ENCODE measurements at regions not wholly inside any gene's neighbourhood (a gene's known extent, or its start where the extent isn't known, plus 50 kb on each side); places are given as distances from the start of the nearest gene placed in this dataset.

GRCh38 chr3:180181387-180181786 lies 144.7 kb upstream of the PEX5L start:
- no peak overlapping the region for H3K4ac ChIP-seq (ENCODE audit: low read depth, low read length)
- H2AK5ac ChIP-seq (ENCODE audit: low read length) = no peak overlapping the region
- no peak overlapping the region for H2BK12ac ChIP-seq (ENCODE audit: low read length)
- no peak overlapping the region for H4K91ac ChIP-seq (ENCODE audit: low read depth, low read length)
- no peak overlapping the region for H2BK5ac ChIP-seq (ENCODE audit: low read depth, low read length, poor library complexity)
- no peak overlapping the region for H4K8ac ChIP-seq (ENCODE audit: low read depth, low read length)
- no peak overlapping the region for H2BK120ac ChIP-seq (ENCODE audit: insufficient read depth, low read length, poor library complexity)
- no peak overlapping the region for H3K18ac ChIP-seq (ENCODE audit: low read length)
- H3K79me2 ChIP-seq (ENCODE audit: control insufficient read depth, insufficient read depth, low read length, poor library complexity) = no peaks in the 10 kb centered on the region
- no peak overlapping the region for H3K23ac ChIP-seq (ENCODE audit: low read length)
- no peak overlapping the region for H3K4me3 ChIP-seq (ENCODE audit: low read depth, low read length)
- no peak overlapping the region for H3K9ac ChIP-seq (ENCODE audit: low read length)
- no peak overlapping the region for H4K12ac ChIP-seq (ENCODE audit: low read depth, low read length)
- no peaks in the 10 kb centered on the region for H3K79me1 ChIP-seq (ENCODE audit: low read length)
- no peaks in the 10 kb centered on the region for H3K4me1 ChIP-seq (ENCODE audit: control insufficient read depth in 1 of 2, insufficient read depth in 2 of 2, low read length in 2 of 2)
- H3K27ac ChIP-seq (ENCODE audit: low read depth, low read length) = no peak overlapping the region
- no peak for DNase-seq
- no peak overlapping the region for H3K14ac ChIP-seq (ENCODE audit: low read length)
- no peaks in the 10 kb centered on the region for H3K36me3 ChIP-seq (ENCODE audit: control insufficient read depth in 1 of 2, insufficient read depth in 2 of 2, low read length in 2 of 2)
- no peaks in the 10 kb centered on the region for H3K27me3 ChIP-seq (ENCODE audit: insufficient read depth, low read length)
- H3K9me3 ChIP-seq (ENCODE audit: insufficient read depth, low read depth, low read length) = no peaks in the 10 kb centered on the region
- no peak overlapping the region for H3K4me2 ChIP-seq (ENCODE audit: low read length)
- H2AFZ ChIP-seq (ENCODE audit: insufficient read depth, low read length, poor library complexity) = no peak overlapping the region

GRCh38 chr3:180183346-180183745 lies 146.6 kb upstream of the PEX5L start:
- no peaks in the 10 kb centered on the region for H3K36me3 ChIP-seq (ENCODE audit: control insufficient read depth in 1 of 2, insufficient read depth in 2 of 2, low read length in 2 of 2)
- no peak overlapping the region for H3K23ac ChIP-seq (ENCODE audit: low read length)
- H2BK120ac ChIP-seq (ENCODE audit: insufficient read depth, low read length, poor library complexity) = no peak overlapping the region
- no peak overlapping the region for H2AK5ac ChIP-seq (ENCODE audit: low read length)
- H2AFZ ChIP-seq (ENCODE audit: insufficient read depth, low read length, poor library complexity) = no peak overlapping the region
- H4K91ac ChIP-seq (ENCODE audit: low read depth, low read length) = no peak overlapping the region
- no peak overlapping the region for H4K12ac ChIP-seq (ENCODE audit: low read depth, low read length)
- H4K8ac ChIP-seq (ENCODE audit: low read depth, low read length) = no peak overlapping the region
- no peaks in the 10 kb centered on the region for H3K9me3 ChIP-seq (ENCODE audit: insufficient read depth, low read depth, low read length)
- H3K4me3 ChIP-seq (ENCODE audit: low read depth, low read length) = no peak overlapping the region
- no peak overlapping the region for H3K14ac ChIP-seq (ENCODE audit: low read length)
- H3K79me1 ChIP-seq (ENCODE audit: low read length) = no peaks in the 10 kb centered on the region
- DNase-seq = no peak
- no peak overlapping the region for H2BK5ac ChIP-seq (ENCODE audit: low read depth, low read length, poor library complexity)
- H3K18ac ChIP-seq (ENCODE audit: low read length) = no peak overlapping the region
- no CpG with 5 or more reads among the region's 3 CpGs for WGBS (ENCODE audit: extremely low coverage, insufficient coverage, insufficient read length)
- no peak overlapping the region for H2BK12ac ChIP-seq (ENCODE audit: low read length)
- H3K9ac ChIP-seq (ENCODE audit: low read length) = no peak overlapping the region
- H3K4me1 ChIP-seq (ENCODE audit: control insufficient read depth in 1 of 2, insufficient read depth in 2 of 2, low read length in 2 of 2) = no peaks in the 10 kb centered on the region
- no peak overlapping the region for H3K4me2 ChIP-seq (ENCODE audit: low read length)
- no peaks in the 10 kb centered on the region for H3K79me2 ChIP-seq (ENCODE audit: control insufficient read depth, insufficient read depth, low read length, poor library complexity)
- H3K27me3 ChIP-seq (ENCODE audit: insufficient read depth, low read length) = no peaks in the 10 kb centered on the region
- H3K4ac ChIP-seq (ENCODE audit: low read depth, low read length) = no peak overlapping the region
- no peak overlapping the region for H3K27ac ChIP-seq (ENCODE audit: low read depth, low read length)

GRCh38 chr3:180184816-180185215 lies 148.1 kb upstream of the PEX5L start:
- H2BK120ac ChIP-seq (ENCODE audit: insufficient read depth, low read length, poor library complexity) = no peak overlapping the region
- H3K9me3 ChIP-seq (ENCODE audit: insufficient read depth, low read depth, low read length) = no peaks in the 10 kb centered on the region
- no peaks in the 10 kb centered on the region for H3K36me3 ChIP-seq (ENCODE audit: control insufficient read depth in 1 of 2, insufficient read depth in 2 of 2, low read length in 2 of 2)
- H4K12ac ChIP-seq (ENCODE audit: low read depth, low read length) = no peak overlapping the region
- no peak overlapping the region for H3K23ac ChIP-seq (ENCODE audit: low read length)
- H2BK5ac ChIP-seq (ENCODE audit: low read depth, low read length, poor library complexity) = no peak overlapping the region
- no peak overlapping the region for H2BK12ac ChIP-seq (ENCODE audit: low read length)
- H3K18ac ChIP-seq (ENCODE audit: low read length) = no peak overlapping the region
- no peak overlapping the region for H4K8ac ChIP-seq (ENCODE audit: low read depth, low read length)
- H3K79me1 ChIP-seq (ENCODE audit: low read length) = no peaks in the 10 kb centered on the region
- no peak overlapping the region for H3K4ac ChIP-seq (ENCODE audit: low read depth, low read length)
- no peak overlapping the region for H2AFZ ChIP-seq (ENCODE audit: insufficient read depth, low read length, poor library complexity)
- no peak for DNase-seq
- no peak overlapping the region for H3K27ac ChIP-seq (ENCODE audit: low read depth, low read length)
- H3K9ac ChIP-seq (ENCODE audit: low read length) = no peak overlapping the region
- no peak overlapping the region for H3K4me3 ChIP-seq (ENCODE audit: low read depth, low read length)
- no peak overlapping the region for H3K4me2 ChIP-seq (ENCODE audit: low read length)
- H4K91ac ChIP-seq (ENCODE audit: low read depth, low read length) = no peak overlapping the region
- no peaks in the 10 kb centered on the region for H3K4me1 ChIP-seq (ENCODE audit: control insufficient read depth in 1 of 2, insufficient read depth in 2 of 2, low read length in 2 of 2)
- no peaks in the 10 kb centered on the region for H3K27me3 ChIP-seq (ENCODE audit: insufficient read depth, low read length)
- no peaks in the 10 kb centered on the region for H3K79me2 ChIP-seq (ENCODE audit: control insufficient read depth, insufficient read depth, low read length, poor library complexity)
- H3K14ac ChIP-seq (ENCODE audit: low read length) = no peak overlapping the region
- H2AK5ac ChIP-seq (ENCODE audit: low read length) = no peak overlapping the region
- WGBS (ENCODE audit: extremely low coverage, insufficient coverage, insufficient read length) = no CpG with 5 or more reads among the region's 2 CpGs

GRCh38 chr3:180185650-180186049 lies 148.9 kb upstream of the PEX5L start:
- Histone ChIP-seq H2BK5ac (ENCODE audit: low read depth, low read length, poor library complexity) (no peak overlapping the region), H3K36me3 (ENCODE audit: control insufficient read depth in 1 of 2, insufficient read depth in 2 of 2, low read length in 2 of 2) (no peaks in the 10 kb centered on the region), H3K18ac (ENCODE audit: low read length) (no peak overlapping the region), H2BK12ac (ENCODE audit: low read length) (no peak overlapping the region), H2AFZ (ENCODE audit: insufficient read depth, low read length, poor library complexity) (no peak overlapping the region), H3K4me2 (ENCODE audit: low read length) (no peak overlapping the region), H4K8ac (ENCODE audit: low read depth, low read length) (no peak overlapping the region), H3K79me2 (ENCODE audit: control insufficient read depth, insufficient read depth, low read length, poor library complexity) (no peaks in the 10 kb centered on the region), H3K79me1 (ENCODE audit: low read length) (no peaks in the 10 kb centered on the region), H4K12ac (ENCODE audit: low read depth, low read length) (no peak overlapping the region), H3K9me3 (ENCODE audit: insufficient read depth, low read depth, low read length) (no peaks in the 10 kb centered on the region), H2AK5ac (ENCODE audit: low read length) (no peak overlapping the region), H4K91ac (ENCODE audit: low read depth, low read length) (no peak overlapping the region), H3K9ac (ENCODE audit: low read length) (no peak overlapping the region), H3K14ac (ENCODE audit: low read length) (no peak overlapping the region), H3K4ac (ENCODE audit: low read depth, low read length) (no peak overlapping the region), H3K4me1 (ENCODE audit: control insufficient read depth in 1 of 2, insufficient read depth in 2 of 2, low read length in 2 of 2) (no peaks in the 10 kb centered on the region), H3K4me3 (ENCODE audit: low read depth, low read length) (no peak overlapping the region), H3K27ac (ENCODE audit: low read depth, low read length) (no peak overlapping the region), H3K23ac (ENCODE audit: low read length) (no peak overlapping the region), H3K27me3 (ENCODE audit: insufficient read depth, low read length) (no peaks in the 10 kb centered on the region), H2BK120ac (ENCODE audit: insufficient read depth, low read length, poor library complexity) (no peak overlapping the region)
- no peak for DNase-seq
- WGBS (ENCODE audit: extremely low coverage, insufficient coverage, insufficient read length) = no CpG with 5 or more reads among the region's 2 CpGs

Measured in trophoblast cell (in vitro differentiated cells and primary cell).